ENCODE measurements at regions not wholly inside any gene's neighbourhood (a gene's known extent, or its start where the extent isn't known, plus 50 kb on each side); places are given as distances from the start of the nearest gene placed in this dataset.

GRCh38 chr2:164053021-164053420, 317.2 kb upstream of the FIGN start:
- Histone ChIP-seq H2BK120ac (ENCODE audit: low read depth, low read length) (no peak overlapping the region), H2BK20ac (ENCODE audit: low read depth, low read length) (no peak overlapping the region), H4K91ac (ENCODE audit: insufficient read depth, low read depth, low read length) (no peak overlapping the region), H3K4me3 (ENCODE audit: insufficient read depth, low read depth, low read length) (no peak overlapping the region), H3K9me3 (ENCODE audit: control insufficient read depth, insufficient read depth, low read length) (0 out of 2 replicates have a peak, but pooled peaks cover 2% of the 10 kb centered on the region), H3K56ac (ENCODE audit: extremely low read depth, insufficient read depth, low read length) (no peak overlapping the region), H2BK5ac (ENCODE audit: low read depth, low read length, poor library complexity, severe bottlenecking) (no peak overlapping the region), H3K14ac (replicated peaks; ENCODE audit: low read depth, low read length) (no peak overlapping the region), H2BK15ac (ENCODE audit: low read depth, low read length) (no peak overlapping the region), H3K9me1 (ENCODE audit: insufficient read depth, low read length) (no peaks in the 10 kb centered on the region), H4K8ac (ENCODE audit: low read depth in 2 of 2, low read length in 2 of 2) (no peak overlapping the region), H3K27ac (ENCODE audit: insufficient read depth, low read length) (no peak overlapping the region), H3K9ac (ENCODE audit: low read depth, low read length) (no peak overlapping the region), H2AK5ac (ENCODE audit: low read depth, low read length) (no peak overlapping the region), H3K27me3 (ENCODE audit: control insufficient read depth, insufficient read depth, low read length) (no peaks in the 10 kb centered on the region), H3K18ac (ENCODE audit: low read depth, low read length) (no peak overlapping the region), H3K23ac (ENCODE audit: low read depth, low read length) (no peak overlapping the region), H3K4me1 (ENCODE audit: control insufficient read depth, insufficient read depth, low read length) (no peaks in the 10 kb centered on the region), H2AK9ac (replicated peaks; ENCODE audit: low read depth, low read length, poor library complexity) (no peak overlapping the region), H4K20me1 (ENCODE audit: insufficient read depth, low read length) (no peaks in the 10 kb centered on the region), H3K4ac (ENCODE audit: low read depth, low read length) (no peak overlapping the region), H3K36me3 (ENCODE audit: control insufficient read depth, insufficient read depth, low read length) (no peaks in the 10 kb centered on the region), H2AFZ (replicated peaks; ENCODE audit: low read length, poor library complexity) (no peak overlapping the region), H3K79me1 (ENCODE audit: low read depth in 1 of 2, low read length in 2 of 2) (no peaks in the 10 kb centered on the region), H4K5ac (ENCODE audit: low read depth, low read length) (no peak overlapping the region), H3K4me2 (ENCODE audit: low read depth, low read length) (no peak overlapping the region)
- intact Hi-C loops (cut with micrococcal nuclease) (no loop called here), dilution Hi-C loops (cut with HindIII; ENCODE audit: low sequenced_read_pairs, unreplicated experiment) (no loop called here), in situ Hi-C loops (cut with MboI; ENCODE audit: low sequenced_read_pairs) (no loop called here)
- WGBS, 2 experiments (ENCODE audit: extremely low coverage in 2 of 2, insufficient read length in 1 of 2), result no CpG with 5 or more reads among the region's 2 CpGs
- CTCF ChIA-PET, result no interaction called here
- POLR2A ChIA-PET (ENCODE audit: unreplicated experiment), result interaction anchor here (0.5 kb wide), 1 partner anchor 704 kb away, joined by 3 read pairs; no protein-coding TSS in a partner anchor
- TF ChIP-seq MAFK (IDR thresholded peaks at IDR 0.05; ENCODE audit: low read depth, low read length) (no peak), ELK1 (IDR thresholded peaks at IDR 0.05; ENCODE audit: borderline replicate concordance, low read depth, low read length) (no peak), BHLHE40 (IDR thresholded peaks at IDR 0.05; ENCODE audit: low read depth, low read length) (no peak), POLR2A (IDR thresholded peaks at IDR 0.05; ENCODE audit: low read depth, low read length) (no peak), USF2 (IDR thresholded peaks at IDR 0.05; ENCODE audit: low read depth, low read length) (no peak), CEBPB (IDR thresholded peaks at IDR 0.05; ENCODE audit: low read depth, low read length) (no peak), RAD21 (IDR thresholded peaks at IDR 0.05; ENCODE audit: low read length) (no peak), RFX5 (IDR thresholded peaks at IDR 0.05; ENCODE audit: low read depth, low read length) (no peak), MXI1 (IDR thresholded peaks at IDR 0.05; ENCODE audit: borderline replicate concordance, low read depth, low read length) (no peak), SMC3 (IDR thresholded peaks at IDR 0.05; ENCODE audit: low read depth, low read length) (no peak), FOS (IDR thresholded peaks at IDR 0.05; ENCODE audit: low read depth, low read length) (no peak)
- TF ChIP-seq, protein P1, sequence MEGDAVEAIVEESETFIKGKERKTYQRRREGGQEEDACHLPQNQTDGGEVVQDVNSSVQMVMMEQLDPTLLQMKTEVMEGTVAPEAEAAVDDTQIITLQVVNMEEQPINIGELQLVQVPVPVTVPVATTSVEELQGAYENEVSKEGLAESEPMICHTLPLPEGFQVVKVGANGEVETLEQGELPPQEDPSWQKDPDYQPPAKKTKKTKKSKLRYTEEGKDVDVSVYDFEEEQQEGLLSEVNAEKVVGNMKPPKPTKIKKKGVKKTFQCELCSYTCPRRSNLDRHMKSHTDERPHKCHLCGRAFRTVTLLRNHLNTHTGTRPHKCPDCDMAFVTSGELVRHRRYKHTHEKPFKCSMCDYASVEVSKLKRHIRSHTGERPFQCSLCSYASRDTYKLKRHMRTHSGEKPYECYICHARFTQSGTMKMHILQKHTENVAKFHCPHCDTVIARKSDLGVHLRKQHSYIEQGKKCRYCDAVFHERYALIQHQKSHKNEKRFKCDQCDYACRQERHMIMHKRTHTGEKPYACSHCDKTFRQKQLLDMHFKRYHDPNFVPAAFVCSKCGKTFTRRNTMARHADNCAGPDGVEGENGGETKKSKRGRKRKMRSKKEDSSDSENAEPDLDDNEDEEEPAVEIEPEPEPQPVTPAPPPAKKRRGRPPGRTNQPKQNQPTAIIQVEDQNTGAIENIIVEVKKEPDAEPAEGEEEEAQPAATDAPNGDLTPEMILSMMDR (conservative IDR thresholded peaks at IDR 0.05; ENCODE audit: low read depth, low read length), result no peak
- no peak for DNase-seq
- ATAC-seq (ENCODE audit: low read depth), result no peak
- no TSS peak for BruUV-seq (replicated peaks)

All from IMR-90 (cell line).